HTR-8/SVneo (cell line): ENCODE measurements at regions not wholly inside any gene's neighbourhood (a gene's known extent, or its start where the extent isn't known, plus 50 kb on each side); places are given as distances from the start of the nearest gene placed in this dataset.
"Not testable (repeated sequence)": the region's sequence is repeated elsewhere in the genome, so short reads cannot be mapped to it uniquely, and the experiment has no call there.

Experiments used
- DNase-seq: peaks from one replicate; pipeline ENCODE4 v3.0.0; 2011; ENCODE audit warnings: low spot score, mixed read lengths; ENCODE audit not compliant: insufficient read length
- FAIRE-seq: peaks from 2 replicates; lab custom pipeline; 2011; peaks lifted over from hg19 to GRCh38; lab: Jason Lieb, UNC

- no peak for FAIRE-seq
- peak; percentile 36 for DNase-seq
Observed at GRCh38 chr7:131692131-131692960, 135.9 kb upstream of the PODXL start.

- no peak for FAIRE-seq
- no peak for DNase-seq
Observed at GRCh38 chr7:131691454-131692130, 135.2 kb upstream of the PODXL start.

DNA sequence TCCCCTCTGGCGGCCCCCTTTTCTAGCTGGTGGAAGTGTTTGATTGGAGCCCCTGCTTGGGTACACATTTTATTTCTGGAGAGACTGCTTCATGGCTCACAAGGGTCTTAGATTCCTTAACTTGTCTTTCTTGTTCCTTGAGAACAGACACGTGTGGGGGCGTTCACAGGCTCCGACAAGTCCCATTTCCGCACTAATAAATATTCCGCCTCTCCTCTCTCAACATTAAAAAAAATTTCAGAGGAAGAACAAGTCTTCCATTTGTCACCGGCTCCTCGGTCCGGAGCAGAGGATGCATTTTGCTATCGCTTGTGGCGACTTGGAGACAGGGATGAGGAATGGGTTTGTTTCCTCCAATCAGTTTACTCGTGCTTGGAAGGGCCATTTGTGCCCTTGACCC, 134.0 kb upstream of the PODXL start:
- FAIRE-seq = no peak
- DNase-seq = no peak

- FAIRE-seq (no peak), DNase-seq (no peak)
Observed at GRCh38 chr7:131689662-131690234, 133.3 kb upstream of the PODXL start.

- DNase-seq (peak; percentile 80), FAIRE-seq (no peak)
Observed at GRCh38 chr7:131688738-131689661, 132.6 kb upstream of the PODXL start.

- DNase-seq (no peak), FAIRE-seq (no peak)
Observed at GRCh38 chr7:131687296-131687695, 130.9 kb upstream of the PODXL start.

- DNase-seq (no peak), FAIRE-seq (no peak)
Observed at GRCh38 chr7:131686833-131687232, 130.4 kb upstream of the PODXL start.

GRCh38 chr7:131683536-131684125, 127.2 kb upstream of the PODXL start:
- FAIRE-seq = no peak

DNA sequence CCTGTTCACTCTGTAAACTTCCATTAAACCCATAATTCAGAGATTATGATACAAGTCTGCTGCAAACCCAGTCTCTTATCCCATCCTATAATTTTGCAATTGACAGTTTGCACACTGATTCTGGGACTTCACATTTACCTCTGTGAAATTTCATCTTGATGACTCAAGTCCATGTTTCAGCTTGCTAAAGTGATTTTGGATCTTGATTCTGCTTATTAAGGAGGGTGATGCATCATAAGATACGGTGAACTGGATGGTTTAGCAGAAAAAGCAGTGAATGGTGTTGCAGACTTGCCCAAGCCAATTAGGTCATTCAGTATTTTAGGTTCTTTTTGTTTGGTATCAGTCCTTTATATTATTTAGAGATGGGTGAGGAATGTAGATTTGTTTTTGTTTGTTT, 125.5 kb upstream of the PODXL start:
- no peak for DNase-seq
- FAIRE-seq = no peak

More at GRCh38 chr7:131683536-131684125, 127.2 kb upstream of the PODXL start:
- DNase-seq = no peak

- not testable (repeated sequence) for DNase-seq, FAIRE-seq
Observed at GRCh38 chr7:131679071-131679470, 122.6 kb upstream of the PODXL start.

DNA sequence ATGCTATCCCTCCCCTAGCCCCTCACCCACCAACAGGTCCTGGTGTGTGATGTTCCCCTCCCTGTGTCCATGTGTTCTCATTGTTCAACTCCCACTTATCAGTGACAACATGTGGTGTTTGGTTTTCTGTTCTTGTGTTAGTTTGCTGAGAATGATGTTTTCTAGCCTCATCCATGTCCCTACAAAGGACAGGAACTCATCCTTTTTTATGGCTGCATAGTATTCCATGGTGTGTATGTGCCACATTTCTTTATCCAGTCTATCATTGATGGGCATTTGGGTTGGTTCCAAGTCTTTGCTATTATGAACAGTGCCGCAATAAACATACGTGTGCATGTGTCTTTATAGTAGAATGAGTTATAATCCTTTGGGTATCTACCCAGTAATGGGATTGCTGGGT, 120.4 kb upstream of the PODXL start:
- not testable (repeated sequence) for FAIRE-seq, DNase-seq

GRCh38 chr7:131674131-131674530, 117.7 kb upstream of the PODXL start:
- DNase-seq (no peak), FAIRE-seq (no peak)

- DNase-seq (no peak), FAIRE-seq (no peak)
Observed at GRCh38 chr7:131673576-131673975, 117.1 kb upstream of the PODXL start.

DNA sequence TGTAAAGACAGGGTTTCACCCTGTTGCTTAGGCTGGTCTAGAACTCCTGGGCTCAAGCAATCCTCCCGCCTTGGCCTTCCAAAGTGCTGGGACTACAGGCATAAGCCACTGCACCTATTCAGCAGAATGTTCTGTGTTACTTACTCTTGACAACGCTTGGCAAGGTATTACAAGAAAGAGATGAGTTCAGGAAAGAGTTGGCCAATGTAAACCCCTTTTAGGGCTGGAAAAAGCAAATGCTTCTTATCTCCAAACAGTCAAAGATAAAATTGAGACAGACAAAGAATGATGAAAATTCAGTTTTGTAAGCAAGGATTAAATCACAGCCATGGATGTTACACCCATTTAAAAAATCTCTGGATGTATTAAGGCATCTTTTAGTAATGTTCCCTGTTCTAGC, 114.0 kb upstream of the PODXL start:
- DNase-seq (no peak), FAIRE-seq (no peak)

- FAIRE-seq (no peak), DNase-seq (no peak)
Observed at GRCh38 chr7:131667699-131668098, 111.3 kb upstream of the PODXL start.

DNA sequence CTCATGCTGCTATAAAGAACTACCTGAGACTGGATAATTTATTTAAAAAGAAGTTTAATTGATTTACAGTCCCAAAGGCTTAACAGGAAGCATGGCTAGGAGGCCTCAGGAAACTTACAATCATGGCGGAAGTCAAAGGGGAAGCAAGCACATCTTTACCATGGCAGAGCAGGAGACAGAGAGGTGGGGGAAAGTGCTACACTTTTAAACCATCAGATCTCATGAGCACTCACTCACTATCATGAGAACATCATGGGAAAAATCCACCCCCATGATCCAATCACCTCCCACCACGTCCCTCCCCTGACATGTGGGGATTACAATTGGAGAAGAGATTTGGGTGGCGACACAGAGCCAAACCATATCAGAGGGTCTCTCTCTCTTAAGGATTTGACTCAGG, 108.6 kb upstream of the PODXL start:
- DNase-seq = no peak
- FAIRE-seq = no peak

DNA sequence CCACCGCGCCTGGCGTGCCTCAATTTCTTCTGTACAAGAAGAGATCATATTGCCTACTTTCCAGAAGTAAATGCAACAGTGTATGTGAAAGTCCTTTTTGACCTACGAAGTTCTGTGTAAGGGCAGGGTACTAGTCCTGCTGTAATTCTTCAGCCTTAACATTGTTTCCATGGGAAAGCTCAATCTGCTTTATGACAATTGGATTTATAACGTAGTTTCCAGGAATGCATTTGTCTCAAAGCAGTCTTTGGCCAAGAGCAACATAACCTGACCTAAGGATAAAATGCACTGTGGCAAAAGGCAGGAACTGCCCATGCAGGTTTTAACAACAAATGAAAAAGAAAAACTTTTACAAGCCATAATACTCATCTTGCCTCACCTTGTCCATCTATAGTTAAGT, 108.1 kb upstream of the PODXL start:
- no peak for FAIRE-seq
- no peak for DNase-seq

DNA sequence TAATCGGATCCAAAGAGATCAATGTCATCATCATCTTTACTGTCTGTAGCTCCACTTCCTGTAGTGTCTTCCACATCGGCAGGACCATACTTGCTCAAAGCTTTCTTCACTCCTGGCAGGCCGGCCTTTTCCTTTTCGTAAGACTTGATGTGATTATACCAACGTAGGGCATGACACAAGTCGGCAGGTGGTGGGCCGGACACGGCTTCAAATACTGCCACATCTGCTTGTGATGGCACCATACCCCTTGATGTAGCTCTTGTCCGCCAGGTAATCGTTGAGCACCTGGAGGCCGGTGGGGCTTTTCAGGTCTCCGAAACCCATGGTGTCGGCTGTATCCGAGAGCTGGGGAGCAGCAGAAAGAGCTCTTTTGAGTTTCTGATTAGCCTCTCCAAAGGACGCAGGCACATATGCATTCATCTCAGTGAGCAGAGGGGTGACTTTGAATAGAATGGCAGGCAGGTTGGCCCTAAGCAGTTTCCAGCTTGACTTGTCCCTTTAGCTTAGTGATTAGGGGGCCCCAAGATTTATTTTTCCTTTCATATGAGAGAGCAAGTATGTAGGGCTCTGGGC, 106.0 kb upstream of the PODXL start:
- not testable (repeated sequence) for DNase-seq, FAIRE-seq

- DNase-seq (no peak), FAIRE-seq (no peak)
Observed at GRCh38 chr7:131657881-131658280, 101.5 kb upstream of the PODXL start.
